ENCODE measurements at regions not wholly inside any gene's neighbourhood (a gene's known extent, or its start where the extent isn't known, plus 50 kb on each side); places are given as distances from the start of the nearest gene placed in this dataset.

DNA sequence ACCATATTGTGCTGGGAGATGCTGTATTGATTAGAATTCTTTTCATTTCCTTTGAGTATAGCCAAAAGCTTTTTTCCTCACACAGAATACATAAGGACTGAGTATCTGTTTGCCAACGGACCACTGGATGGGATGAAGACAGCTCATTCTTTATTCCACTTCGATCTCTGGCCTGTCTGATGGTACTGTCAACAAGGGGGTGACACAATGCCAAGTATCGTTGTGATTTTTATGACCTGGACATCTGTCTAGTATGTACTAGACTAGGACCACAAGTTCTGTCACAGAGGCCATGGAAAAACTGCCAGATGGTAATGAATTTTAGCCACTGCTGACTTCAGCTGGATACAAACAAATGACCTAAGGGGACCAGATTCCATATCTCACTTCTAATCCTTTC, 502.7 kb downstream of the SOX5 start:
- TF ChIP-seq, protein P1, sequence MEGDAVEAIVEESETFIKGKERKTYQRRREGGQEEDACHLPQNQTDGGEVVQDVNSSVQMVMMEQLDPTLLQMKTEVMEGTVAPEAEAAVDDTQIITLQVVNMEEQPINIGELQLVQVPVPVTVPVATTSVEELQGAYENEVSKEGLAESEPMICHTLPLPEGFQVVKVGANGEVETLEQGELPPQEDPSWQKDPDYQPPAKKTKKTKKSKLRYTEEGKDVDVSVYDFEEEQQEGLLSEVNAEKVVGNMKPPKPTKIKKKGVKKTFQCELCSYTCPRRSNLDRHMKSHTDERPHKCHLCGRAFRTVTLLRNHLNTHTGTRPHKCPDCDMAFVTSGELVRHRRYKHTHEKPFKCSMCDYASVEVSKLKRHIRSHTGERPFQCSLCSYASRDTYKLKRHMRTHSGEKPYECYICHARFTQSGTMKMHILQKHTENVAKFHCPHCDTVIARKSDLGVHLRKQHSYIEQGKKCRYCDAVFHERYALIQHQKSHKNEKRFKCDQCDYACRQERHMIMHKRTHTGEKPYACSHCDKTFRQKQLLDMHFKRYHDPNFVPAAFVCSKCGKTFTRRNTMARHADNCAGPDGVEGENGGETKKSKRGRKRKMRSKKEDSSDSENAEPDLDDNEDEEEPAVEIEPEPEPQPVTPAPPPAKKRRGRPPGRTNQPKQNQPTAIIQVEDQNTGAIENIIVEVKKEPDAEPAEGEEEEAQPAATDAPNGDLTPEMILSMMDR (conservative IDR thresholded peaks at IDR 0.05; ENCODE audit: low read length) = no peak
- no peak for TF ChIP-seq EZH2phosphoT487 (IDR thresholded peaks at IDR 0.05; ENCODE audit: borderline replicate concordance)

All from Loucy (cell line).